Activated CD8-positive, alpha-beta memory T cell treated with anti-CD3 and anti-CD28 coated beads for 24 hours (primary cell): ENCODE measurements at regions not wholly inside any gene's neighbourhood (a gene's known extent, or its start where the extent isn't known, plus 50 kb on each side); places are given as distances from the start of the nearest gene placed in this dataset.

ENCODE experiments used
- DNase-seq: peaks from one replicate; pipeline ENCODE4 v3.0.0-alpha.2; 2020

DNA sequence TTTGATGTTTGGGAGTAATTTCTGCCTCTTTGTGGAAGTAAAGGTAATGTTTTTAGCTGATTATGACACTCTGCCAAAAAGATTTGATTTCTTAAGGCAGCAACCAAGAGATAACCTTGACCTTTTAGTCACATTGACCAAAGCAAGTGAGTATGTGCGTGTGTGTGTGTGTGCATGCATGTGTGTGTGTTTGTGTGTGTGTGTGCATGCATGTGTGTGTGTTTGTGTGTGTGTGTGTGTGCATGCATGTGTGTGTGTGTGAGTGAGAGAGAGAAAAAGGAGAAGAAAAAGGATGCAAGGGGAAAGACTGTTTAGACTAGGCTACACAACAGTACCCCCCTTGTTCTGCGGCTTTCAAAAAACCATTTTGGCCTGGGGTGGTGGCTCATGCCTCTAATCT is 88.1 kb upstream of the NPVF start:
- no peak for DNase-seq

DNA sequence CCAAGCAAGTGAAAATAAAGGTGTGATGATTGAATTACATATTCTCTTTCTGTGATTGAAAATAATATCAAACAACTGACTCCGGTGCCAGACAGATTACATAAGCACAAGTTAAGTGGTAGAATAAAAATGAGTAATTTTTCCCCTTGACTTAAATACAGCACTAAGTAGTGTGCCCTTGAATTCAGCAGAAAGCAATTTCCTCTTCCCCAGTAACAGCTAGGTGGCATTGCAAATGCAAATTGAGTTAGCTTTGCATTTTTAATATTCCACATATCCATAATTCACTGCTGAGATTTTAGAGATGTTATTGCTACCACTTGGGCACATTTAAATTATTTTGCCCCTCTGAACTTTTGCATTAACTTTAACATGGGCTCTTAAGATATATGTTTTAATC is 89.8 kb upstream of the NPVF start:
- no peak for DNase-seq

DNA sequence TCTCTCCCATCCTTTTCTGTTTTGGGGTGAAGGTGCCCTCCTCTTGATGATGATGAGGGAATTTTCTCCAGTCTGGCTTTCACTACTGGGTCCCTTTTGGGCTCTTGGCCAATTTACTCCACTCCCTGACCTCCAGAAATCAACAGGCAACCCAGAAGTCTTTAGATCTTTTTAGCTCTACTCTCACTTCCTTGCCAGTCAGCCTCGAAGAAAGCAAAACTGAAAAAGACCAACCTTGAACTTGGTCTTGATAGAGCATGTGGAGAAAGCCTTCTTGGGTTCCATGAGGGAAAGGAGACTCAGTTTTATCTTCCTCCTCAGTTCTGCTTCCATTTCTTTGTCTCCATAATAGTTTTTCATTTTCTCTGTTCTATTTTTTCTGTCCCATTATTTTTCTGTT is 91.4 kb upstream of the NPVF start:
- DNase-seq = no peak

DNA sequence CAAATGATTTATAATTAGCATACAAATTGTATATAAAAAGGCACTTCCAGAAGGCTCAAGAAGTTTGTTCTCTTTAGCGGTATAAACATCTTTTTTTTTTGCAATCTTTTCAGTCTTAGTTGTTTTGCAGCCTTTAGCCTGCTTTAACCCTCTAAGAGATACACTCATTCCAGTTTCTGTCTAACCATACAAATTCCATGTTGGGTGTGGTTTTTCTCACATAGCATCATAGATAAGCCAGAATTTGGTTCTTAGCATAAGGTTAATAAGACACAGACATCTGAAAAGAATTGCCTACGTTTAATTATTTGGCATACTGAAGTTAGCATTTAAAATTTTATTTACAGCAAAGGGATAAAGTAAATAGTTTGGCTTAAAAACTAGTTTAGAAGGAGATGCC is 92.5 kb upstream of the NPVF start:
- no peak for DNase-seq

DNA sequence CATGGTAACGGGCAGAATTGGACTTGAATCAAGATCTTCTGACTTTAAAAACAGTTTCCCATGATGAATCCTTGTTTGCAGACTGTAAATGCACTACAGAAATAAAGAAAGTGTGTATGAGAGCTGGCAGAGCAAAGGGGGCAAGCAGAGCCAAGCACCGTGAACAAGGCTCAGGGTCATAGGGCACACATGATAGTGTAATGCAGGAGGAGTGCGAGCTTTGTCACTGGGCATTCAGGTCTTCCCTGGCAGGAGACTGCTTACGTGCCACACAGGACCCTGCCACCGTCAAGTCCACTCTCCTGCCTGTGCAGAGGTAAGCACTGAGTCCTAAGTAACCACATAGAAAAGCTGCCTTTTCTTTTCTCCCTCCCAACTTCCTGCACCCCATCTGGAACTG is 93.1 kb upstream of the NPVF start:
- DNase-seq = no peak

DNA sequence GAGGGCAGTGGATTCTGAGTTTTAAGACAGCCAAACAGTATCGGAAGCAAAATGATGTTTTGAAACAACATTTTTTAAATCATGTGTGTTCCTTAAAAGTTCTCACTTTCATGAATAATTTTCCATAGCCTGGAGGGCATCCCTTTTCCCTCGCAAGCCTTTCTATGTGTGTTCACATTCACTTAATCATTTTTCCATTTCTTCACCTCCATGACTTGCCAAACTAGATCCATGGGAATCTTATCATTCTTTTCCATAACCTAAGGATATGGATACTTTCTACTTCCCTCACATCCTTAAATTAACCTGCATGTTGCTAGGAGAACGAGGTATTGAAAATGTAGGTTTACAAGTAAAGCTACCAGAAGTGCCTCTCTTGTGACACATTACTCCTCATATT is 94.2 kb upstream of the NPVF start:
- no peak for DNase-seq

DNA sequence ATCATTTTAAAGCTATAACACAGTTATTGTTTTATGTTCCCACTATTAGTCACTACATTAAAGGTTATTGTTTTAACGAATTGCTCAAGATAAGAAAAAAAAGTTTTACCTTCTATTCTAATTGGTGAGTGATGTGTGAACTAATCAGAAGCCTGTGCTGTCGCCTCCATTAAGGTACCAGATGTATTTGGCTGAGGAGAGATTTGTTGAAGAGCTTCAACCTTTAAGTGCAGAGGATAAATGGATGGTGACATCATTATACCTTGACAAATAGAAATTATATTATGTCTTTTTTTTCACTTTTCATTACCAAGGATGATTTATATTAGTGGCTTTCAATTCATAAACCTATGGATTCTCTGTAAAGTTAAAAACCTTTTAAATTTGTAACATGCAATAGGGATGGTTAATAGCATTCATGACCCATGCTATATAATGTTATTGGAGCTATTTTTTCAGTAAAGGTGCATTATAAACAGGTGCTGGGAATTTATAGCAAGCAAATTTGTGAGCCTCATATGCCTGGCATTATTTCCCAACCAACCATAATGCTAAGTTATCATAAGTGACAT is 97.0 kb upstream of the NPVF start:
- no peak for DNase-seq

DNA sequence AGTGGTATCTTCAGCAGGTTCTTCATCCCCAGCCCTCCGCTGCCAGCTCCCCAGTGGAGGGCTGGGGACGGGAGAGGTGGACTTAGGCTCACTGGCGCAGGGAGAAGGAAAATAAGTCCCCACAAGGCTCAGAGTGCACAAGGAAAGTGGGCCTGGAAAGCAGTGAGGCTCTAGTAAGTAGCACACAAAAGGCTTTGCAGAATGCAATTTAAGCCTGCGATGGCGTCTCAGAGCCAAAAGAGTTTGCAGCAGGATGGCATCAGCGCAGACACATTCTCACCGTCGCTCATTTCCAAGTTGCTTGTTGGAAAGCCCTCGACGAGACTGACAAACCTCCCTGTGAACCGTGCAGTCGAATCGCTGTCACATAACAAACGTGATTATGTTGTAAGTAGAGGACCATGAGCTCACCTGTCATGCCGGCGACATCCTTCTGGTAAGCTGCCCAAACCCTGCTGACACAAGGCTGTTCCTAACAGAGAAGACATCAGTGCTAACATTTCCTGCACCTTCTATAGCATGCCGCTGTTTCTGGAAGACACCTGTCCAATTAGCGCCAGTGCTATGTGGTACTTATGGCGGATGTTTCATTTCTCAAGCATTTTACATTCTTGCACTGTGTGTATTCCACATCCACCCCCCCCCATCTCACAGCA is 98.3 kb upstream of the NPVF start:
- no peak for DNase-seq

DNA sequence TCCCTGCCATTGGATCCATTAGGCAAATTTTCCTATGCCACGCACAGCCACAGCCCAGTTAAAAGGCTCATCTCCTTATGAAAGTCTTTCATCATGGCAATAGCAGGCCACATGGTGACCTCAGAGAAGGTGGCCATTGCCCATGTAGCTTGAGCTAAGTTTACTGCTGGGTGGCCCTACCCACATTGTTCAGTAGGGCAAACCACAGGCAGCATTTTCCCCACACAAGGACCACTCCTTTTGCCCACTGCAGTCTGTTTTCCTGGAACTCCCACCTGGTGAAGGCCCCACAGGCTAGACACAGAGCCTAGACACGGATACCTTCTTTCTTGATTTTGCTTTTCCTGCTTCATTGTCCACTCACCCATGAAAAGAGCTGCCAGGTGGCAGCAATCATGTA is 101.5 kb upstream of the NPVF start:
- no peak for DNase-seq

DNA sequence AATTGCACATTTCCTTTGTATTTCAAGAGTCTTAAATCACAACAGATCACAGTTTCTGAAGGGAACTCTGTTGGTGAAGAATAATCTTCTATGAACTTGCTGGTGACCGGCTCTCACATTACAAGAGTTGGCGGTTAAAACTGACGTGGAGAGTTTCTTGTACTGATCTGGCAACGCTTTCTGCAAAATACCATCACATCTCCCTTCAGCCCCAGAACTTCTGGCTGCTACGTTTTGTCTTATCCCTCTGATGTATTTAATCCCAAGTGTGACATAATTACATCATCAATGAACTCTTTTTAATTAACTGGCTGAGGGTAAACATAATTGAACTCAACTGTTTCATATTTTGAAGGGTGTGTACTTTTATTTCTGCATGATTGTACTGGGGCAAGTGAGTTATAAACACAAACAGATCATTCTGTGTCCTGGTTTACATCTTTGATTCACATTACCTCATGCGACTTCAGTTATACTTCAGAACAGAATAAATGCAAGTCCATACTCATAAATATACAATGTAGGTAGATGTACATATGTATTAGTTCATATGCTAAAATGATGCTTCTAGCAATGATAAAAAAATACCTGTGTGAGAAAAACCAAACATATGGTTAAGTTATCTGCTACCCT is 105.1 kb upstream of the NPVF start:
- no peak for DNase-seq

DNA sequence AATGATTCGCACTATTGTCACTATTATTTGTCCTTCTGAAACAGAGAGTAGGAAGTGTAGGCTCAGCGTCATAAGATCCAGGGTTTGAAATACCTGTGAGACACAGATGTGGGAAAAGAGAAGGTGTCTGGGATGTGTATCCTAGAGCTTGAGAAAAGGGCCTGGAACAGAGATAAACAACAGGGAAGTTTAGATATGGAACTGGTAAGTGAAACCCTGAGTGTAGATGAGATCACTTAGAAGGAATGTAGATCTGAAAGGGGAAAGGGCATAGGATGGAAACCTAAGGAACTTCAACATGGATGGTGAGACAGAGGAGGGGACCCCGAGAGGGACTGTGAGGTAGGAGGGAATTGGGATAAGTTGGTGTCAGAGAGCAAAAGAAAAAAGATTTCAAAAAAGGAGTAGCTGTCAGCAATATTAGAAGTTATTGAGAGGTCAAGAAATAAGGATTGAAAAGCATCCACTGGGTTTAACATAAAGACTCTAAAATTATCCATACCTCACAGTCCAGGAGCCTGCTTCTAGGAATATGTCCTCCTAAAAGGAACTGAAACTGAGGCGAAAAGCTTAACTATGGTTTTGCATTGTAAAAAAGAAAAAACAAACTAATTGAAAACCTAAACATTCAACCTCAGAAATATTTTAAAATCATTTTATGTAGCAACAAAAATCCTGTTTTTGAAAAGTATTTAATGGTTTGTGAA is 119.2 kb upstream of the NPVF start:
- DNase-seq = no peak

DNA sequence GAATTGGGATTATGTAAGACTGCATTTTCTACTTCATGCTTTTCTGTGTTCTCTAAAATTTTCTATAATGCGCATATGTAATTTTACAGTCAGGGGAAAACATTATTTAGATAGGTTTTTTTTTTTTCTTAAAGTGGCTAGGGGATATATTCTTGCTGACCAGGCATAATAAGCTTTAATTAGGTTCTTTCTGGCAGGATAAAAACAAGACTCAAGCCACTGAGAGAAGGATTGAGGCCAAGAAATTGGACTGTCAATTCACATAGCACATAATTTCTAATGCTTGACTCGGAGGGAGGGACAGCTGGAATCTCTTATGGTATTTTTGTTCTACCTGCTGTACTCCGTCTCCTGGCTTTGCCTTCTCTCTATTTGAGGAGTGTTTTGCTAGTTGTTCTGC is 119.8 kb upstream of the NPVF start:
- DNase-seq = no peak

DNA sequence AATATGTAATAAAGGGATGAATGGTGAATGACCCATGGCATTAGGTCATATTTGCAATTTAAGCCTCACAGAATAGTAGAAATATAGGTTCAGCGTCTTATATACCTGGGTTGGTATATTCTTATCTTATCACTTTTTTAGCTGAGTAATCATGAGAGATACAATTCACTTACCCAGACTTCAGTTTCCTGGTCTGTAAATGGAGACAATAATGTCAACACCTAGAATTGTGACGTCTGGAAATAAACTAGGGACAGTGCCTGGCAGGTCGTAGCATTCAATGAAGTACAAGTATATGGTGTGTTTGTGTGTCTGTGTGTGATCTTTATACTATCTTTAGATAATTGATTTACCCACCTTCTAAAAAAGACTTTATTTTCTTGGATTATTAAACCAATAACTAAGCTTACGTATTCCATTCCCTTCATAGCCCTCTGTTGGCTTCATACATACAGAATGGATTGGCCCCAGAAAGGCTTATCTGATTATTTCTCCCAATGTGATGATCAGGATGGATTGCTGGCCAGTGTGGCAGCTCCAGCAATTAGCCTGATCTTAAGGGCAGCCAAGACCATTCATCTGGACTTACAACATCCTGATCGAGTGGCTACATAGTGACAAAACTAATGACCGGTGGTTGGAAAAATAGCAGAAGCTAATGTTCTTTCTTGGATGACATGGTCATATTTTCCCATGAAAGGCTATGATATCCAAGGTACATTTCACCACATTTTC is 121.2 kb upstream of the NPVF start:
- no peak for DNase-seq

DNA sequence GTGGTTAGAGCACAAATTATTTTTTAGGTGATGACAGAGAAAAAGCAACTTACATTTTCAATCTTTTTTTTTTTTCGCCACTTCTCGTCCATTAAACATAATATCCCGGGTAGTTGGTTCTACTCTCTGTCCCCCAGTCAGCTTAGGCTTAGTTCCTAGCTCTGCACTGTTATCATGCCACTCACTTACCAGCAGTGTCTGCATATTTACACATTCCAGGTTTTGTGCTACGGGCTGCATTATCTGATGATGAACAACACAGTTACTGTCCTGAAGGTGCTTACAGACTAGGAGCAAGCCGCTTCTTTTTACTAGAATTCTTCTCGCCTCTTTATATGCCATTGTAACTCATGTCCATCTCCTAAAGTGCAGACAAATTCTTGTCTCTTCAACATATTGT is 121.8 kb upstream of the NPVF start:
- DNase-seq = no peak

DNA sequence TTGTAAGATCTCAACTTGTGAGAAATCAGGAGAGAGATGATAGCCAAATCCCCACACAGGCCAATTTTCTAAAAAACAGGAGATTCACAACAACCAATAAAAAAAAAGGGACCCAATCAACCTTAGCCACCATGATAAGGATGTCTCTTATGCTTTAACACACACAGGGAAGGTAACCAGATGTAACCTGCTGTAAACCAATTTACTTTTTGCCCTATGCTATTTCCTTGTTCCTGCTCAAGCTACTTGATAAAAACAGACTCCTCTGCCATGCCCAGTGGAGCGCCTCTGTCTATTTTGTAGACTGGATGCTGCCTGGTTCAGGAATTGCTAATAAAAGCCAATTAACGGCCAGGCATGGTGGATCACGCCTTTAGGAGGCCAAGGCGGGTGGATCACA is 123.5 kb upstream of the NPVF start:
- DNase-seq = no peak

DNA sequence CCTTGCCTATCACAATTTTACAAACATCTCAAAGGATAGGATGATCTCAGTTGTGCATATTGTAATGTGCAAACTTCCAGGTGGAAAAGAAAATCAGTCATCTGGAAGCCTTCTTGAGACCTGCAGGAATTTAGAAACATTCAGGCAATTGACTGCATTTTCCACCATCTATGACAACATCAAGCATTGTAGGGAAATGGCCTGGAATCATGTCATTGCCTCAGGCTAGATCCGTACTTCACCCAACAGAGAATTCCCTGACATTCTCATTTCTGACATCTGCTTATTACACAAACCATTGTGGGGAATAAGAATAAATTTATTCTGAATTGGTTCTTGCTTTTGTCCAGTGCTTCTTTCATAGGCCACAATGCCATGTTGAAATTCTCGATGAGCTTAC is 124.9 kb upstream of the NPVF start:
- no peak for DNase-seq

DNA sequence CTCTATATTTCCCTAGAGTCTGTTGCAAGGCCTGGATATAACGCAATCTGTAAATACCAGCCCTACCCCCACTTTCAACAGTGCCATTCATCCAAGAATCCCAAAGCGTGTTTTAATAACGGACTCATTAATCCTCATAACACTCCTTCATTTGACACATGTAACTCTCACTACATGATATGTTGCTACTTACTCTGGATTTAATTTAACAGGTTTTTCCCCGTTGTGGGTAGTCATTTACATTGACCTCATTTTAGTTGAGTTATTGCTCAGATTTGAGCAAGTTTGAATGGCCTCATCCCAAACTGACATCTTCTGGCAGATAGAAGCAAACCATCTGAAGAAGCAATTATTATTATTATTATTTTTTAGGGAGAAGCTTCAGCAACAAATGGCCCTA is 125.4 kb upstream of the NPVF start:
- DNase-seq = no peak

DNA sequence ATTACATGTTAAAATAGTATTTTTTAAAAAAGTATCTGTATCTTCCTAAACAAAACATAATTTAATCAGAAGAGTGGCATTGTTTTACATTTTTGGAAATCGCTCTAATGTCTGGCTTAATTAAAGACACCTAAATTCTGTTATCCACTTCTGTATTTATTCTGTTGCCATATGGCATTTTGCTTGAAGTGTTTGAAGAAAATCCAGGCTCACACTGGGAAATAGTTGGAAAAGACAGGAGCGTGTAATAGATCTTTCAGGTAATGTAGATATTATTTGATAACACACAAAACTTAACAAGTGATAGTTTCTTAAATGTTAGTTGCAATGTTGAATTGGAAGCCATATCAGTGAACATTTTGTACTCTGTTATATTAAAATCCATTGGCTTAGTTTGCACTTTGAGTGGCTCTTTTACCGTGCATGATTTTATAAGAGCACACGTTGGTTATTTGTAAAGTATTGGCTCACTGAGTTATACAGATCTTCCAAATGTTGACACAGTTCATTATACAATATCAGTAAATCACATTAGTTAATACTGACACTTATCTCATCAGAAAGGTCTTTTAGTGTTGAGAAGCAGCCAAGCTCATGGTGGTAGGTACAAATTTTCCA is 128.4 kb upstream of the NPVF start:
- no peak for DNase-seq

DNA sequence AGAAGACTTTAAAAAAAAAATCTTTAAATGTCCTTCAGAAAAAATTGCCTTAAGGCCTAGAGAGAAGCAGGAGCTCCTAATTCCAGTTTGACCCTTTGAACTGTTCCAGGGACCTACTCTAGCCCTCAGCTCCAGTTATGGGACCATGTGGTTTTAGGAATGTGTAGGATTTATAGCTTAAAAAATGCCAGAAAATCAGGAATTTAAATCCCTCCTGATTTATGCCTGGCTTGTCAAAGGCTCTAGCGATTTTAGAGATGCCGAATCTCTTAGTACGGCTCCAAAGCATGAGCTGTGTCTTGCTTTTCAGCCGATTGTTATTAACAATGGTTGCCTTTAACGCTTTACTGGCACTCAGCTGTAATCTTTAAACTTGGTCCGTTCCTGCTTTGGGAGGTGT is 130.6 kb upstream of the NPVF start:
- no peak for DNase-seq

DNA sequence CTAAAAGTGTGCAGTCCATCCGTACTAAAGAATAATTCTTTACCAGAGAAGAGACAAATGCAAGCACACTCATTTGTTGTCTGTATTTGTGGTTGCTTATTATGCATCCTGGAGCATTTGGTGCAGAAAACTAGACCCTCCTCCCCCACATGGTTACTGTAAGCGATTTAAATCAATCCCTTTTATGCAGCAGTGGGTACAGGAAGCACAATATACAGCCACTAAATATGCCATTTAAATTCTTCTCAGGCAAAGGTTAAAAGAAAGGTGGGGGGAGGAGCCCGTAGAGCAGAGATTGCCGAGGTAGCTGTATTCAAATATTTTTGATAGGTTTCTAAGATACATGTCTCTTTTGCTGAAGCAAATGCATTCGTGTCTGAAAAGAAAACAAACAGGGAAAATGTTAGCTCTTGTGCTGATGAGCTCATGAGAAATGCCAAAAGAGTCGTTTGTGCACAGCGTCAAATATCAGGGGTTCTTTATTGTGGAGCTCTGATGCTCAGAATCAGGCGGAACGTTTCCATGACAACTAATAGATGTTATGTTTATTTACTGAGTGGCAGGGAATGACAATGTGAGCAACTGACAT is 131.3 kb upstream of the NPVF start:
- DNase-seq = no peak

DNA sequence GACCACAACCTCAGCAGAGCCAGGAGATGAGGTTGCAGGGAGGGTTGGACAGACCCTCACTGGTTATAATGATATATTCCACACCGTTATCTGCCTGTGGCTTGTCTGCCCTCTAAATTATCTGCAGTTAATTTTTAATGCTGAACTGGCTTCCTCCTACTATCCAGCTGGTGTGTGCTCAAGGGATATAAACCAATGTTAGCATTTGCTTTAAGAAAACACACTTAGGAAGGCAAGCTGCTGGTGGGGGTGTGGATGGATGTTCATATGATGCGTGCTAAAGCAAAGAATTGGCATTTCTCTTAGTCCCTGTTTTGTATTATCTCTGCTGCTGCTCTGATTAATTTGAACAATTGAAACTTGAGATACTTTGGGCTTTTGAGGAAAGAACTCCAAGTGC is 132.2 kb upstream of the NPVF start:
- DNase-seq = no peak

DNA sequence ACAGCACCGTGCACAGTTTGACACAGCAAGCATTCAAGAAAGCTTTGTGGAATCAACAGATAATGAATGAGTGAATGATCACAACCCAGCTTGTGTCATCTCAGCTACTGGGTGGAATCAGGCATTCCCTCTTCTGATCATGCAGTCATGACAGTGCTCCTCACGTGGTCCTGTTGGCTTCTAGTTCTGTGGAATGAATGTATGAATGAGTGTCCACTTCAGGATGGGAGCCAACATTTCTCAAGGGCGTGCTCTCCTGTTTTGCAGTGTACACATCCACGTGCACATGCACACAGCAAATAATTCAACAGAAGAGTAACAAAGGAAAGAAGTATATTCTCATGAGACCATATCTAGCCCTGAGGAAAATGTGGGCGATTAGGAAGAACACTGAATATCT is 133.1 kb upstream of the NPVF start:
- DNase-seq = no peak

DNA sequence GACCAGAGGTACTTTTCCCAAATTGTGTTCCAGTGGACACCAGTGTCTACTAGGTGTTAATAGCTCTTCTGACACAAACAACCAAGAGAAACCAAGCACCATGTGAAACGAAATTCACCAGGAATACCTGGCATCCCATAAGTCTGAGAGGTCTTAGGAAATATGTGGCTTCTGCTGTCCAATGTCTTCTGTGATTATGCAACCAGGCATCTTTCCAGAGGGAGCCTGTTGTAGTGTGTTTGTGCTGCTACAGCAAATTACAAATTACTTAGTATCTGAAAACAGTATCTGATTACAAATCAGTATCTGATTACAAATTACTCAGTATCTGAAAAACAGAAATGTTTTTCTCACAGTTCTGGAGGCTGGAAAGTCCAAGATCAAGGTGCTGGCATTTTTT is 133.6 kb upstream of the NPVF start:
- no peak for DNase-seq
